Hematopoietic multipotent progenitor cell treated with erythropoietin and hydrocortisone succinate and interleukin-3 and kit ligand, for 17 days (in vitro differentiated cells): ENCODE measurements at regions not wholly inside any gene's neighbourhood (a gene's known extent, or its start where the extent isn't known, plus 50 kb on each side); places are given as distances from the start of the nearest gene placed in this dataset.

ENCODE experiments used
- DNase-seq: peaks from one replicate; pipeline ENCODE4 v3.0.0-alpha.2; 2015; ENCODE audit warnings: low spot score

DNA sequence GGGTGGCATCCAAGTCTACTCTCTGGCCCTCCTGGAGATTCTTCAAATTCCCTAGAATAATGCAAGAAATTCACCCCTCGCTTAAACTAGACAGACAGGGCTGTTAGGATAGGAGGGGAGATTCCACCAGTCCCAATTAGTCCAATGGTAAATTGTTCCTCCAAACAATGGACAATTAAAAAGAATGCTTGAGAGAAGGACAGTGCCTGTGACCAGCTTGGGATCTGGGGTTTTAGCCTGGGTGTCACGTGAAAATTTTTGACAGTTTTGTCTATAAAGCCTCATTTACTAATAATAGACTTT is 177.7 kb upstream of the RAB4A start:
- no peak for DNase-seq

DNA sequence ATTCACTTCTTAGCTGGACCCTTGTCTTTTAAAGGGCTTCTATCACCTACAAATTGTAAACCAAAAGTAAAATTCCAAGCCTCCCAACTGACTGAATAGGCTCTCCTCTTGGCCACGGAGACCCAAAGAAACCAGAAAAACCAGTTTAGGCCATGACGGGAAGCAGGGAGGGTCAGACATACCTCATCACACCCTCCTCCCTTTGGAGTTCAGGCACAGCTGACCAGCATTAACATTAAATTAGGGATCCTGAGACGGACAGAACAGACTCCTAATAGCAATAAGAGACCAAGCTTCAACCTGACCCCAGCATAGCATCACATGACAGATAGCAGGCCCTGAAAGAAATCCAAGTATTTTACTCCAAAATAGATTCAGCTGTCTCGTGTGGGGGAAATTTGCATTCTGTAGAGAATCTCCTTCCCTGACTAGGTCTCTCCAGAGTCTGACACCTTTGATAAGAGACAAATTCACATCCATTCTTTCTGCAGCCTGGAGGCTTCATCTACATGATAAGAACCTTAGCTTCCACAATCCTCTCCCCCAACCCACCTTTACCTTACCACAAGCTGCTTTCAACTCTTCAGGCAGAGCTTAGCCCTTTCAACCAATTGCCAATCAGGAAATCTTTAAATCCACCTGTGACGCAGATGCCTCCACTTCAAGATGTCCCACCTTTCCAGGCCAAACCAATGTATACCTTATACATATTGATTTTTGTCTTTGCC is 177.1 kb upstream of the RAB4A start:
- no peak for DNase-seq

DNA sequence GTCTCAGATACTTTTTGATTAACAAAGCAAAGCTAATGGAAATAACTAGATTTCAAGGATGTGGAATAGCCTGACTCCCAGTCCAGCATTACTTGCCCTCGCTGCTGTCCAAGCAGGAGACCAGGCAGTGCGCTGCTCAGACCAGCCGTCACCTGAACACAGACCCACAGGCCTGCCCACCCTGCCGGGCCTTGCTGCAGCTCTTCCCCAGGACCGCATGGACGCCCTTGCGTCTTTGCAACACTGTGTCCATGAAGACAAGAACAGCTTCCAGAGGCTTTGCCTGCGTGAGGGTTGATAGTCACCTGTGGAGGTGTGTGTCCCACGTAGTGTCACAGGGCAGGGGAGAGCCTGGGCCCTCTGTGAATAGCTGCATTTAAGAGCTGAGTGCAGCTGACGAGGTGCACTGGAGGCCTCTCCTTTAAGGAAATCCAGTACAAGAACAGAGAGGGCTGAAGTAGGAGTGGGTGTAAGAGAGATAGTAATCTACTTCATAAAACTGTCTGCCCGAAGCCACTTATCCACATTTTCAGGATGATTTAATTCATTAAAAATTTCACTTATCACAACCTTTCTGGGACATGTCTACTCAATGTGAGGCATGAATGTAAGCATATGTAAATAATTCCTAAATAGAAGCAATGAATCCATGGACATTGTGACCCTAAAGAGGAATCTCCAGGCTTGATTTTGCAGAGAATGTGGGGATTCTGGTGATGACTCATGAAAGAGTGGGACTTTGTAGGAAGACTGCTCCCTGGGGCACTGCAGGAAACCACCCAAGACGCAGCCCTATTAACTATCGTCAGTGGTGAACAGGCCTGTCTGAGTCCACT is 176.2 kb upstream of the RAB4A start:
- DNase-seq: no peak

DNA sequence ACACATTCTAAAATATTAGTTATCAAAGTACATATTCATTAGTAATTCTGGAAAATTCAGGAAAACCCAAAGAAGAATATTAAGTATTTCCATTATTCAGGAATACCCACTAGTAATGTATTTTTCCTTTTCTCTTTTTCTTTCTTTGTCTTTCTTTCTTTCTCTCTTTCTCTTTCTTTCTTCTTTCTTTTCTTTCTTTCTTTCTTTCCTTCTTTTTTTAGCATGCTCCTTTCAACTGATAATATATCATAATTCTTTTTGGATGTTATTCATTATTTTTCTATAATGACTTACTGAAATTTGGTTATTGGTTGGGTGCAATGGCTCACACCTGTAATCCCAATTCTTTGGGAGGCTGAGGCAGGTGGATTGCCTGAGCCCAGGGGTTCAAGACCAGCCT is 175.6 kb upstream of the RAB4A start:
- no peak for DNase-seq

DNA sequence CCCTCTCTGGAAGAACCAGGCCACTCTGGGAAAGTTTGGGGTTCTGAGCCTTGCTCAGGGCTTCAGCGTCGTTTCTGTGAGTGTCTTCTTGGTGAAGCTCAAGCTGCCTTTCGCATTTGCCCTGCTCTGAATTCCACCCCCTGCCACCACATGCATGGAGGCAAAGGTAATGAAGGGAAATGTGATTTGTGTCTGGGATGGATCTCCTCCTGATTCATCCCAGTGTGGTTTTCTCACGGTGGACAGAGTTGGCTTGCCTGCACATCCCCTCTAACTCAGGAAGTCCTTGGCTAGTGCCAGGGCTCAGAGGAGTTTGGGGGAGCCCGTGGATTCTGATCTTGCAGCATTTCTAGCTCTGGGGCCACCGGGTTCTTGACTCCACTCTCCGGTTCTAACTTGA is 173.6 kb upstream of the RAB4A start:
- no peak for DNase-seq

DNA sequence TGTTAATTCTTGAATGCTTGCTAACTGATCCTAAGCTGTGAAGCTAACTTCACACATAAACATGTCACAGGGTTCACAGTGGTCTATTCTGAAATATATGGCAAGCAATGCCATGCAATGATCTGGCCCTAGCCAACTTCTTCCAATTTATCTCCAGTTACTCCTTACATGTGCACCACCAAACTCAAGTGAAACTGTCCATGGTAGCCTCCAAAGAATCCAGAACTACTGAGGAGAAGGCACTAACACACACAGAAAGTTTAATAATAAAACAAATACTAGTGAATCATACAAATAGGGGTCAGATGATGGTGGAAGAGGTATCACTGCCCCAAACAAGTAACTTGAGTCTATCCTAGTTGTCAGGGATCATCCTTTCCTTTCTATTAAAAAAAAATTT is 172.6 kb upstream of the RAB4A start:
- no peak for DNase-seq

DNA sequence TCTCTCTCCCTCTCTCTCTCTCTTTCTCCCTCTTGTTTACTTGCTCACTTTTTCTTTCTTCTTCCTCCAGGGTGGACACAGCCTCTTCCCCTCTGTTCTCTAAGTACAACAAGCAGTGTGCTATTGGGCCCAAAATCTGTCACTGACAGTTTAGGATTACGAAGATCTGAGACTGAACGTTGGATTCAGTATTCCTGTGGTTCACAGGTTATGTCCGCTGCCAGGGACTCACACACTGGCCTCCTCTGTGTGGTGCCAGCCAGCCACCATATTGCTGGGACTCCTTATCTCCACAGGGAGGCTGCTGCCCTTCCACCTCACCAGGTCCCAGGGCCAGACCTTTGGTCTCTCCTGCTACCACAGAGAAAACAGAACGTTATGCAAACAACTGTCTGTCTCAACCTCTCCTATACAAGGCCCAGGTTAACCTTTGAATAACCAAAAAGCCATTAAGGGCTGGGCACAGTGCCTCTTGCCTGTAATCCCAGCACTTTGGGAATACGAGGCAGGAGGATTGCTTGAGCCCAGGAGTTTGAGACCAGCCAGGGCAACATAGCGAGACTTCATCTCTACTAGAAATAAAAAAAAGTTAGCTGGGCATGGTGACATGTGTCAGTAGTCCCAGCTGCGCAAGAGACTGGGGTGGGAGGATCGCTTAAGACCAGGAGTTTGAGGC is 171.9 kb upstream of the RAB4A start:
- DNase-seq: no peak

DNA sequence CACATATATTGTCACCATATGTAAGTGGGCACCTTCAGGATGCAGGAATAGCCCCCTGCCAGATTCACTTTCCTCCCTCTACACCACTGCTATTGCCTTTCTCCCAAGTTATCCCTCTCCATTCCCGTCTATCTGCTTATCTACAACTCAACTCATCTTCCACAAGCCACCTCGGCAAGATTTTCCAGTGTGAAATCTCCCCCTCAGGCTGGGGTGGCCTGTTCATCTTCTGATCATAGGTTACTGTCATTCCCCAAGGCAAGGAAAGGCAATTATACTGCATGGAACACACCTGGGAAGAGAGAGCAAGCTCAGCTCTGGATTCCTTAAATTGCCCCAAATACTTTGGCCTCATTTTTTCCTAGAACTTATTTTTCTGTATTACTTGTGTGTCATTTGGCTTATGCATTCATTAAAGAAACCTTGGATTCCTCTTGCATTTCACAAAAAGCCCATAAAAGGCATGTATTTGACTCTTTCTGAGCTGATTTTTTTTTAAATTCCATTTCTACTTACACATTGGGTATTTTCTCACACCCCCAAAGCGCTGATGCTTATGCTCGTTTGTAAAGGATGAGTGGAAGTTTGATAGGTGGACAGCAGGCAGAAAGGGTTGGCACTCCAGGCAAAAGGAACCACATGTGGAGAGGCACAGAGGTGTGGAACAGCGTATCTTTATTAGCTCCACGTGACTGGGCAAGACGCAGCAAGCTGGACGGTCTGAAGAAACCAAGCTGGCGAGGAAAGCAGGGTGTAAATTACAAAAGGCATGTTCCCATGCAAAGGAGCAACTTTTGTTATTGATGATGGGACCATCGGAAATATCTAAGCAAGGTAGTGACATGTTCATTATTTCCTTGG is 169.7 kb upstream of the RAB4A start:
- DNase-seq: no peak

DNA sequence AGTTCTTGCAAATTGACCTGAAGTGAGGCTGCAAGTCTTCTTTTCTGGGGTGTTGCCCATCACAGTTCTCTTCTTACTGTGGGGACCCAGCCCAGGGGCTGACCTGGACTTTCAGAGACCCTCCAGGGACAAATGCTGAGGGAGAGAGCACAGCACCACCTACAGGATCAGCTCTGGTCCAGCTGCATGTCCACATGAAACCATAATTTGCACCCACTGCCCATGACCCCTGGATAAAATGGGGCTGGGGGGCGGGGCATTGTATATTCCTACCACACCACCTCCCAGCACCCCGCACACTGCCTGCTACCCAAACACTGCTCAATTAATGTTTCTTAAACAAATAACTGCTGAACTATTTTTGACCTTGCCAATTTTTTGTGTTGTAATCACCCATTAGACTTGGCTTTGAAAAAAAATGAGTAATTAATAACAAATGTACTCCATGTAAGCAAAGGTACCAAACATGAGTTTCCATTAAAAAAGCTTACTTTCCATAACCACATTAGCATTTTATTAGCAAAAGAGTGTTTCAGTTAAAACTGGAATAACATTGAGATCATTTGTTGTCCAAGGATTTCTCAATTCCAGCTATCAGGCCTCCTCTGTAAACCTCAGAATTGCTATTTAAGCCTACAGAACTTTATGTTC is 168.0 kb upstream of the RAB4A start:
- no peak for DNase-seq

DNA sequence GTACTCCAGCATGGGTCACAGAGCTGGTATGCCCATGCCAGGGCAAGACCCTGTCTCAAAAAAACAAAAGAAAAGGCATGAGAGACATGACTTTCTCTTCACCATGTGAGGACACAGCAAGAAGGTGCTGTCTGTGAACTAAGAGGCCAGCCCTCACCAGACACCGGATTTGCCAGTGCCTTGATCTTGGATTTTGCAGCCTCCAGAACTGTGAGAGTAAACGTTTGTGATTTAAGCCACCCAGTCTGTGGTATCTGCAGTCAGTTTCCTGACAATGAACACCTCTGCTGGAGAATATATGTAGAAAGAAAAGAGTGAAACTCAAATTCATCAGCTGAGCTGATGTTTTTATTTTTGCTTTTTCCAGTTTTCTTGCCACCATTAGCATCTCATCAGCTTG is 166.3 kb upstream of the RAB4A start:
- DNase-seq: no peak

DNA sequence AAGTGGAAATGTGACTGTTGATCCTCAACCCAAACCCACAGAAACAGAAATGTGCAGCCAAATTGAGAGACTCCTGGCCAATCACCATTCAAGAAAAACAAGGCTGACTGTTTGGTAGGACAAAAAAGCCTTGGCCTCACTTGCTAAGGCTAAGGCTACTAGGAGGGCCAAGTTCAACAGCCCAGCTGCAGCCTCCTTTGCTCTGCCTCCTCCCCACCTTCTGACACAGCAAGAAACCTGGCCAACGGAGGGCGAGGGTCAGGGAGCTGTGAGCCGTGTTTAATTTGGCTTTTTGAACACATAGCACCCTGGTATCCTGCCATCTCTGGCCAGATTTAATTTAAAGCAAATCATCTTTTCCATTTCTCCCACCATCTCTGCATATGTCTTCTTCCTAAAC is 165.8 kb upstream of the RAB4A start:
- no peak for DNase-seq

DNA sequence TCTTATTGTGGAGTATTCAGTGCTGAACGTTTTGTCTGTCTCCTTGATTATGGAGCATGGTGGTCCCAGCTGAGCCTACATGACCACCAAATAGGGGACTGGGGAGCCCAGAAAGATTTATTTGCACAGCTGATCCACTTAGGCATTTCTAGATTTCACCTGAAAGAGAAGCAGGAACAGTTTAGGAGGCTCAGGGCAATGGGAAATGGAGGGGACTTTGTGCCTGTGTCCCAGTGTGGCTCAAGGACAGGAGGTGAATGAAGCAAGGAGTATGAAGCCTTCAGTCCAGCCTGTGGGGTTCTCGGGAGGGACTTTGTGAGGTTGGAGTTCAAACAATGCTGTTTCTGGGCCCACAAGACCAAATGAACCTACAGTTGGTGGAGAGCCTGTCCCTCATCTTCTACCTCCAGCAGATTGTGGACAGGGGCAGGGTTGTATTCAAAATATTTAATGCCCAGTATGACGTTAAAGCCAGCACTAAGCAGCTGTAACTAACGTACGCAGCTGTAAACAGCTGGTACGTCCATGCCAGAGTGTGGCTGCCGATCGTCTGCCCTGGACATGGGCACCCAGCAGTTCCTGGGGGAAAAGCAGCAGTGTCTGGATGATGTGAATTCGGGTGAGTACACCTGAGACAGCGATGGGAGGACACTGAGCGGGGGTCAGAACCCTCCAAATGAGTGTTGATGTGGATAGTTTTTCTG is 164.9 kb upstream of the RAB4A start:
- DNase-seq: no peak

DNA sequence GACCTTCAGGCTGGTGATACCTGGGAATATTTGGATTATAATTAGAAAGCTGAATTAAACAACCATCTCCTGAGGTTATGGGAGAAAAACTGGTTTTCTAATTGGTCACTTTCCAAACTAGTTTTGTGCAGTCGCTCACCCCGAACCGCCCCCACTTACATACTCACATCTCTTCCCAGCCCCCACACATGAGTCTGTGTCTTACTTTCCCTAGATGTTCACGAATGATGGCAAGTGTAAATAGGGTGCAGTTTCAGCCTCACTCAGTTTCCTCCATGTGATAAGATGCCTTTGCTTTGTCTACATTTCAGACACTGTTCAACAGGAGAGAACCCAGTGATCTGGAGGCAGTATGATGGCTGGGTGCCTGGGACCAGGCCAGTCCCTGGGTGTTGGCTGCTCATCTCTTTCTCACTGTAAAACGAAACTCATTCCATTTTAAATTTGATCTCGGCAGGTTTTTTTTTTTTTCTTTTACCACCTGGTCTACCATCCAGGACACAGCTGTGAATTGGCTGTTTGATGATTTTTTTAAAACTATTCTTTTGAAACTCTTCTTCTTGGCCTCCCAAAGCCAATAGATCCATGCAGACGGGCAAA is 164.3 kb upstream of the RAB4A start:
- DNase-seq: no peak

DNA sequence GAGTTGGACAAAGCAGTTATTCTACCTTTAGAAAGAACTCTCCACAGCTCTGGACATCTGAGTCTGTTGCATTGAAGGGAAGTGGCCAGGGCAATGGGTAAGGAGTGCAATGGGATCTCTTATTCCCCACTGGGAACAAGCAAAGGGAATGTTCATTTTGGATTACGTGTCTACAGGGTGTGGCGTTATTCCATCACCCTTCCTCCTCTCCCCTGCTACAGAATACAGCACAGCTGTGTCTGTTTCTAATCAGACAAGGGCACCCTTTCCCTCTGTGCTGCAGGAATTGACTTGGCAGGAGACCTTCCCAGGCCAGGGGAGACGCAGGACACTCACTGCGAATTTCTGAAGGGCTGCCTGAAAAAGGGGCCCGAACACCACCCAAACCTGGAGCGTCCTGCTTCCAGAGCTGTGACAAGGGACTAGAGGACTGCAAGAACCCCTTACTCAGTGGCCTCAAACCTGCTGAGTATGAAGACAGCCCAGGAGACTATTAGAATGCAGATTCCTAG is 163.6 kb upstream of the RAB4A start:
- no peak for DNase-seq

DNA sequence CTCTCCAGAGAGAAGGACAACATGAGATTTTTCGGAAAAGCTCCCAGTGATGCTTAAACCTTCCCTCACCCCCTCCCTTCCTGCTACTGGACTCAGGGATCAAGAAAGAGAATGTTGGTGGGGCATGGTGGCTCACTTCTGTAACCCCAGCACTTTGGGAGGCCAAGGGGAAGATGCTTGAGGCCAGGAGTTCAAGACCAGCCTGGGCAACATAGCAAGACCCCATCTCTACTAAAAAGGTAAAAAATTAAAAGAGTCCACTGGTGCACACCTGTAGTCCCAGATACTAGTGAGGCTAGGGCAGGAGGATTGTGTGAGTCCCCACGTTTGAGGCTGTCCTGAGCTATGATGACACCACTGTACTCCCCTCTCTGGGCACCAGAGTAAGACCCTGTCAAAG is 162.9 kb upstream of the RAB4A start:
- DNase-seq: no peak

DNA sequence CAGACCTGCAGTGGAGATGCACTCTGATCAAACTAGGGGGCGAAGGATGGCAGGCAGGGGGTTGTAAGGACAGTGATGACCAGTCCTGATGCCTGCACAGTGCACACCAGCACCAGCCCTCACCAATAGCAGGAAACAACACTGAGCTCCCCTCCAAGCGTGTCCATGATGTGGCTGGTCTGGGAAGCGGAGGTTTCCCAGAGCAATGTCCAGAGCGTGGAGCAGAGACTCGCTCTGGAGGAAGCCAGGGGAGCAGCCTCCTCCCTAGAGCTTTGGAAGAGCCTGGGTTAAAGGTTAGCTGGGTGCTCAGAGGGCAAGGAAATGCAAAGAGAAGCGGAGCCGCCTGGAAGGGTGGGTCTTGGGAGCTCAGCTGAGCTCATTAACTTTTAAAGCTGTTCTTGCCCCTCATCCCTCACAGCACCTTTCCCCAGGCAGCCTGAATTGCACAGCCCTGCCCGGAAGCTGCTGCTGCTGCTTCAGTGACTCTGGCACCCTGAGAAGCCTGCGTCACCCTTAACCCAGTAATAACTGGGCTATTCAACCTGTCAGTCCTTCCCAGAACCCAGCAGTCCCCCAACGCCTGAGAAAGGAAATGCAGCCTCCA is 162.2 kb upstream of the RAB4A start:
- no peak for DNase-seq

DNA sequence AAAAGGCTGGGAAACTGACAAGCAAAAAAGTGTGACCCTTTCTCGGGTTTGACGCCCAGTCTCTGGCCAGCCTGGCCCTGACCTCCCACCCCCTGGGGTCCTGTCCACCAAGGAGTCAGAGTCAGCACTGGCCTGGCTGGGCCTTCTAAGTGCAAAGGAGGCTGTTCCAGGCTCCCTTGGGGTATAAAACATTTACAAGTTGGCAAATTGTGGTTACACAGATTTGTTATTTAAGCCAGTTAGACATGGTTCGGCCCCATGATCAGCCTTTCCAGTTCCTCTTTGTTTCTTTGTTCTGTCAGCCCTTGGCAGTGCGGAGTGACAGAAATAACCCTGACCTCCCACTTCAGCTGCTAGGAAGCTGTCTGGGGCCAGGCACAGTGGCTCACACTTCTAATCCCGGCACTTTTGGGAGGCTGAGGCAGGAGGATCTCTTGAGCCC is 161.6 kb upstream of the RAB4A start:
- DNase-seq: no peak

DNA sequence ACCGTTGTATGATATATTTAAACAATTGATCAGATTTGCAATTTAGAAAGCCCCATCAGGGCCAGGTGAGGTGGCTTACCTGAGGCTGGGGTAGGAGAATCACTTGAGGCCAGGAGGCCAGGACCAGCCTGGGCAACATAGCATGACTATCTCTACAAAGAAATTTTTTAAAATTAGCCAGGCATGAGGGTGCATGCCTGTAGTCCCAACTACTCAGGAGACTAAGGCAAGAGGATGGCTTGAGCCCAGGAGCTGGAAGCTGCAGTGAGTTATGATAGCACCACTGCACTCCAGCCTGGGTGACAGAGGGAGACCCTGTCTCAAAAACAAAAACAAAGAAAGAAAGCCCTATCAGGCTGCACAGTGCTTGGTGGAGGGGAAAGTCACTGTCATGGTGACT is 159.9 kb upstream of the RAB4A start:
- DNase-seq: no peak

DNA sequence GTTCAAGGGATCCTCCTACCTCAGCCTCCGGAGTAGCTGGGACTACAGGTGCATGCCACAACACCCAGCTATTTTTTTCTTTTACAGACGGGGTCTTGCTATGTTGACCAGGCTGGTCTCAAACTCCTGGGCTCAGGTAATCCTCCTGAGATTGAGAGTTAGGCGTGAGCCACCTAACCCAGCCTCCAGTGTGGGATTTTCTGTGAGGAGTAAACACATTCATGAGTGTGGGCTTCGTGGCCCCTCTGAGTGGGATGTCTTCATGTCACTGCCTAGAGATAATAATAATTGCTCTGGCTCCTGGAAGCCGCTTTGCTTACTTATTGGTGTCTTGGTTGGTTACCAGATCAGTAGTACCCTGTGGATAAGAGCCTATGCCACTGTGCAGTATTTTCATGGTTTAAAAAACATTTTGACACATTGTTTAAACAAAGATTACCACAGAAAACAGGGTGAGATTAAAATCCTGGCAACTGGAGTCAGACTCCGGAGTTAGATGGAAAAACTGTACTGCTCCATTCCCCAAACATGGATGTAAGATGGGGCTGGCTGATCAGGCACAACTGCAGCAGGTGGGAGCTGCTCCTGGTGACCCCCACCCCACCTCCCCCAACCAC is 159.1 kb upstream of the RAB4A start:
- no peak for DNase-seq
